ENCODE measurements at regions not wholly inside any gene's neighbourhood (a gene's known extent, or its start where the extent isn't known, plus 50 kb on each side); places are given as distances from the start of the nearest gene placed in this dataset.

- H3K4me3 ChIP-seq (ENCODE audit: low read length), result no peak overlapping the region
- H3K79me1 ChIP-seq (ENCODE audit: low read length), result no peaks in the 10 kb centered on the region
- H3K4me2 ChIP-seq (ENCODE audit: low read length), result no peak overlapping the region
- H2BK15ac ChIP-seq (replicated peaks; ENCODE audit: low read depth), result no peak overlapping the region
- no peak overlapping the region for H3K27ac ChIP-seq (ENCODE audit: low read depth, low read length)
- no peak overlapping the region for H3K56ac ChIP-seq (ENCODE audit: low read length)
- no peak overlapping the region for H4K5ac ChIP-seq (ENCODE audit: low read length)
- no peaks in the 10 kb centered on the region for H3K79me2 ChIP-seq (ENCODE audit: control insufficient read depth, insufficient read depth, low read length)
- no peak overlapping the region for H3K9ac ChIP-seq (ENCODE audit: low read length)
- no peak overlapping the region for H4K8ac ChIP-seq (ENCODE audit: low read depth, low read length)
- H2BK120ac ChIP-seq (ENCODE audit: low read depth, low read length), result no peak overlapping the region
- H3K27me3 ChIP-seq (ENCODE audit: insufficient read depth, low read length, poor library complexity), result no peaks in the 10 kb centered on the region
- no peak overlapping the region for H3K18ac ChIP-seq (ENCODE audit: low read length)
- H3K4me1 ChIP-seq (ENCODE audit: control insufficient read depth, low read depth, low read length), result no peaks in the 10 kb centered on the region
- no peak for DNase-seq
- no peak overlapping the region for H3K23ac ChIP-seq (ENCODE audit: low read length)
- H2AK5ac ChIP-seq (ENCODE audit: low read length), result no peak overlapping the region
- WGBS (ENCODE audit: extremely low coverage, insufficient coverage, low lambda C conversion rate), result no CpG with 5 or more reads among the region's 4 CpGs
- no peaks in the 10 kb centered on the region for H3K36me3 ChIP-seq (ENCODE audit: control insufficient read depth, insufficient read depth, low read length)
- H3K4ac ChIP-seq (ENCODE audit: low read depth, low read length), result no peak overlapping the region
- H2BK5ac ChIP-seq (ENCODE audit: low read length), result no peak overlapping the region
Observed at GRCh38 chr5:68738841-68739240, 355.0 kb upstream of the SLC30A5 start.

- no peak overlapping the region for H4K5ac ChIP-seq (ENCODE audit: low read length)
- no peaks in the 10 kb centered on the region for H3K4me1 ChIP-seq (ENCODE audit: control insufficient read depth, low read depth, low read length)
- H3K79me2 ChIP-seq (ENCODE audit: control insufficient read depth, insufficient read depth, low read length), result no peaks in the 10 kb centered on the region
- H3K79me1 ChIP-seq (ENCODE audit: low read length), result no peaks in the 10 kb centered on the region
- H3K4me3 ChIP-seq (ENCODE audit: low read length), result no peak overlapping the region
- H2AK5ac ChIP-seq (ENCODE audit: low read length), result no peak overlapping the region
- no peaks in the 10 kb centered on the region for H3K27me3 ChIP-seq (ENCODE audit: insufficient read depth, low read length, poor library complexity)
- no peak overlapping the region for H3K23ac ChIP-seq (ENCODE audit: low read length)
- H4K8ac ChIP-seq (ENCODE audit: low read depth, low read length), result no peak overlapping the region
- H2BK15ac ChIP-seq (replicated peaks; ENCODE audit: low read depth), result no peak overlapping the region
- DNase-seq, result no peak
- no peak overlapping the region for H3K4me2 ChIP-seq (ENCODE audit: low read length)
- no peak overlapping the region for H3K56ac ChIP-seq (ENCODE audit: low read length)
- H3K27ac ChIP-seq (ENCODE audit: low read depth, low read length), result no peak overlapping the region
- H3K4ac ChIP-seq (ENCODE audit: low read depth, low read length), result no peak overlapping the region
- H3K9ac ChIP-seq (ENCODE audit: low read length), result no peak overlapping the region
- H3K18ac ChIP-seq (ENCODE audit: low read length), result no peak overlapping the region
- H2BK120ac ChIP-seq (ENCODE audit: low read depth, low read length), result no peak overlapping the region
- no peaks in the 10 kb centered on the region for H3K36me3 ChIP-seq (ENCODE audit: control insufficient read depth, insufficient read depth, low read length)
- H2BK5ac ChIP-seq (ENCODE audit: low read length), result no peak overlapping the region
- no CpG with 5 or more reads among the region's 5 CpGs for WGBS (ENCODE audit: extremely low coverage, insufficient coverage, low lambda C conversion rate)
Observed at GRCh38 chr5:68739752-68740151, 354.1 kb upstream of the SLC30A5 start.

- H2BK5ac ChIP-seq (ENCODE audit: low read length), result no peak overlapping the region
- H3K9ac ChIP-seq (ENCODE audit: low read length), result no peak overlapping the region
- H4K8ac ChIP-seq (ENCODE audit: low read depth, low read length), result no peak overlapping the region
- no peak overlapping the region for H3K56ac ChIP-seq (ENCODE audit: low read length)
- H2BK15ac ChIP-seq (replicated peaks; ENCODE audit: low read depth), result no peak overlapping the region
- no peak overlapping the region for H4K5ac ChIP-seq (ENCODE audit: low read length)
- H3K36me3 ChIP-seq (ENCODE audit: control insufficient read depth, insufficient read depth, low read length), result no peaks in the 10 kb centered on the region
- no peak overlapping the region for H2AK5ac ChIP-seq (ENCODE audit: low read length)
- H3K23ac ChIP-seq (ENCODE audit: low read length), result no peak overlapping the region
- H3K18ac ChIP-seq (ENCODE audit: low read length), result no peak overlapping the region
- no CpG with 5 or more reads among the region's 6 CpGs for WGBS (ENCODE audit: extremely low coverage, insufficient coverage, low lambda C conversion rate)
- no peak overlapping the region for H3K4me2 ChIP-seq (ENCODE audit: low read length)
- H3K79me2 ChIP-seq (ENCODE audit: control insufficient read depth, insufficient read depth, low read length), result no peaks in the 10 kb centered on the region
- H3K27ac ChIP-seq (ENCODE audit: low read depth, low read length), result no peak overlapping the region
- H3K27me3 ChIP-seq (ENCODE audit: insufficient read depth, low read length, poor library complexity), result no peaks in the 10 kb centered on the region
- no peak overlapping the region for H2BK120ac ChIP-seq (ENCODE audit: low read depth, low read length)
- H3K4me3 ChIP-seq (ENCODE audit: low read length), result no peak overlapping the region
- no peak for DNase-seq
- H3K4me1 ChIP-seq (ENCODE audit: control insufficient read depth, low read depth, low read length), result no peaks in the 10 kb centered on the region
- H3K4ac ChIP-seq (ENCODE audit: low read depth, low read length), result no peak overlapping the region
- no peaks in the 10 kb centered on the region for H3K79me1 ChIP-seq (ENCODE audit: low read length)
Observed at GRCh38 chr5:68740226-68740910, 353.4 kb upstream of the SLC30A5 start.

- WGBS (ENCODE audit: extremely low coverage, insufficient coverage, low lambda C conversion rate), result no CpG with 5 or more reads among the region's 4 CpGs
- no peak overlapping the region for H3K18ac ChIP-seq (ENCODE audit: low read length)
- H2AK5ac ChIP-seq (ENCODE audit: low read length), result no peak overlapping the region
- H3K4ac ChIP-seq (ENCODE audit: low read depth, low read length), result no peak overlapping the region
- no peaks in the 10 kb centered on the region for H3K27me3 ChIP-seq (ENCODE audit: insufficient read depth, low read length, poor library complexity)
- no peak overlapping the region for H4K5ac ChIP-seq (ENCODE audit: low read length)
- no peaks in the 10 kb centered on the region for H3K79me2 ChIP-seq (ENCODE audit: control insufficient read depth, insufficient read depth, low read length)
- H3K27ac ChIP-seq (ENCODE audit: low read depth, low read length), result no peak overlapping the region
- no peak overlapping the region for H3K4me2 ChIP-seq (ENCODE audit: low read length)
- H2BK15ac ChIP-seq (replicated peaks; ENCODE audit: low read depth), result no peak overlapping the region
- H3K79me1 ChIP-seq (ENCODE audit: low read length), result no peaks in the 10 kb centered on the region
- H2BK120ac ChIP-seq (ENCODE audit: low read depth, low read length), result no peak overlapping the region
- no peaks in the 10 kb centered on the region for H3K36me3 ChIP-seq (ENCODE audit: control insufficient read depth, insufficient read depth, low read length)
- H3K4me3 ChIP-seq (ENCODE audit: low read length), result no peak overlapping the region
- H3K4me1 ChIP-seq (ENCODE audit: control insufficient read depth, low read depth, low read length), result no peaks in the 10 kb centered on the region
- DNase-seq, result no peak
- no peak overlapping the region for H4K8ac ChIP-seq (ENCODE audit: low read depth, low read length)
- H3K9ac ChIP-seq (ENCODE audit: low read length), result no peak overlapping the region
- H3K23ac ChIP-seq (ENCODE audit: low read length), result no peak overlapping the region
- H2BK5ac ChIP-seq (ENCODE audit: low read length), result no peak overlapping the region
- no peak overlapping the region for H3K56ac ChIP-seq (ENCODE audit: low read length)
Observed at GRCh38 chr5:68744206-68744605, 349.6 kb upstream of the SLC30A5 start.

GRCh38 chr5:68745448-68745847 lies 348.4 kb upstream of the SLC30A5 start:
- Histone ChIP-seq H3K56ac (ENCODE audit: low read length) (no peak overlapping the region), H2BK120ac (ENCODE audit: low read depth, low read length) (no peak overlapping the region), H3K27me3 (ENCODE audit: insufficient read depth, low read length, poor library complexity) (no peaks in the 10 kb centered on the region), H2BK15ac (replicated peaks; ENCODE audit: low read depth) (no peak overlapping the region), H3K23ac (ENCODE audit: low read length) (no peak overlapping the region), H3K36me3 (ENCODE audit: control insufficient read depth, insufficient read depth, low read length) (no peaks in the 10 kb centered on the region), H3K4ac (ENCODE audit: low read depth, low read length) (no peak overlapping the region), H3K4me1 (ENCODE audit: control insufficient read depth, low read depth, low read length) (no peaks in the 10 kb centered on the region), H3K79me1 (ENCODE audit: low read length) (no peaks in the 10 kb centered on the region), H3K18ac (ENCODE audit: low read length) (no peak overlapping the region), H2BK5ac (ENCODE audit: low read length) (no peak overlapping the region), H4K5ac (ENCODE audit: low read length) (no peak overlapping the region), H3K4me3 (ENCODE audit: low read length) (no peak overlapping the region), H3K9ac (ENCODE audit: low read length) (no peak overlapping the region), H3K27ac (ENCODE audit: low read depth, low read length) (no peak overlapping the region), H4K8ac (ENCODE audit: low read depth, low read length) (no peak overlapping the region), H2AK5ac (ENCODE audit: low read length) (no peak overlapping the region), H3K79me2 (ENCODE audit: control insufficient read depth, insufficient read depth, low read length) (no peaks in the 10 kb centered on the region), H3K4me2 (ENCODE audit: low read length) (no peak overlapping the region)
- no peak for DNase-seq

GRCh38 chr5:68746220-68746619 lies 347.6 kb upstream of the SLC30A5 start:
- Histone ChIP-seq H3K23ac (ENCODE audit: low read length) (no peak overlapping the region), H3K36me3 (ENCODE audit: control insufficient read depth, insufficient read depth, low read length) (no peaks in the 10 kb centered on the region), H3K79me1 (ENCODE audit: low read length) (no peaks in the 10 kb centered on the region), H2AK5ac (ENCODE audit: low read length) (no peak overlapping the region), H3K79me2 (ENCODE audit: control insufficient read depth, insufficient read depth, low read length) (no peaks in the 10 kb centered on the region), H2BK5ac (ENCODE audit: low read length) (no peak overlapping the region), H3K9ac (ENCODE audit: low read length) (no peak overlapping the region), H3K4me1 (ENCODE audit: control insufficient read depth, low read depth, low read length) (no peaks in the 10 kb centered on the region), H2BK120ac (ENCODE audit: low read depth, low read length) (no peak overlapping the region), H3K4ac (ENCODE audit: low read depth, low read length) (no peak overlapping the region), H4K8ac (ENCODE audit: low read depth, low read length) (no peak overlapping the region), H3K18ac (ENCODE audit: low read length) (no peak overlapping the region), H4K5ac (ENCODE audit: low read length) (no peak overlapping the region), H3K56ac (ENCODE audit: low read length) (no peak overlapping the region), H3K27me3 (ENCODE audit: insufficient read depth, low read length, poor library complexity) (no peaks in the 10 kb centered on the region), H3K4me3 (ENCODE audit: low read length) (no peak overlapping the region), H3K27ac (ENCODE audit: low read depth, low read length) (no peak overlapping the region), H3K4me2 (ENCODE audit: low read length) (no peak overlapping the region), H2BK15ac (replicated peaks; ENCODE audit: low read depth) (no peak overlapping the region)
- DNase-seq, result no peak
- WGBS (ENCODE audit: extremely low coverage, insufficient coverage, low lambda C conversion rate), result no CpG with 5 or more reads among the region's 4 CpGs

All from mesendoderm (in vitro differentiated cells).